H1 (cell line): ENCODE measurements at regions not wholly inside any gene's neighbourhood (a gene's known extent, or its start where the extent isn't known, plus 50 kb on each side); places are given as distances from the start of the nearest gene placed in this dataset.

Source experiments
- CHD7 ChIP-seq: fragments of 300-600 bp; sonication (generic); IDR thresholded peaks from 2 replicates; pipeline ENCODE4 v1.7.1; 2012; ENCODE audit warnings: low read length, moderate library complexity, mild to moderate bottlenecking, inconsistent platforms; ENCODE audit not compliant: insufficient replicate concordance
- CREB1 ChIP-seq: IDR thresholded peaks from 2 replicates; pipeline ENCODE4 v1.6.1; 2012; ENCODE audit warnings: inconsistent platforms
- EZH2 ChIP-seq: fragments of 200-600 bp; sonication (generic); IDR thresholded peaks from 2 replicates; pipeline ENCODE4 v1.7.1; 2012; ENCODE audit warnings: low read depth, mild to moderate bottlenecking, moderate library complexity, low read length, inconsistent platforms; ENCODE audit not compliant: severe bottlenecking
- JUN ChIP-seq: IDR thresholded peaks from 2 replicates; pipeline ENCODE4 v1.6.1; 2011; ENCODE audit warnings: low read depth, mild to moderate bottlenecking, improper control_type of control experiment, low read length
- KDM4A ChIP-seq: IDR thresholded peaks from one replicate; pipeline ENCODE4 v1.7.1; 2012; ENCODE audit warnings: low read depth, mild to moderate bottlenecking, moderate library complexity, low read length, inconsistent platforms; ENCODE audit not compliant: severe bottlenecking
- KDM5A ChIP-seq: fragments of 200-600 bp; IDR thresholded peaks from 2 replicates; pipeline ENCODE4 v1.7.1; 2012; ENCODE audit warnings: mild to moderate bottlenecking, low read length, inconsistent platforms, mixed read lengths
- SP1 ChIP-seq: IDR thresholded peaks from 2 replicates; pipeline ENCODE4 v1.6.1; 2011; ENCODE audit warnings: low read depth, low read length
- SRF ChIP-seq: IDR thresholded peaks from 2 replicates; pipeline ENCODE4 v1.6.1; 2011; ENCODE audit warnings: mild to moderate bottlenecking, low read depth, low read length, moderate library complexity
- TAF1 ChIP-seq: IDR thresholded peaks from 2 replicates; pipeline ENCODE4 v1.6.1; 2011; ENCODE audit warnings: mild to moderate bottlenecking, low read depth, low read length
- TCF12 ChIP-seq: IDR thresholded peaks from 2 replicates; pipeline ENCODE4 v1.6.1; 2011; ENCODE audit warnings: low read depth, mild to moderate bottlenecking, low read length
- USF2 ChIP-seq: IDR thresholded peaks from 2 replicates; pipeline ENCODE4 v1.6.1; 2011; ENCODE audit warnings: low read length, improper control_type of control experiment

GRCh38 chr9:82081496-82081895 is 92.9 kb downstream of the SPATA31D1 start (continued):
- no peak for TF ChIP-seq CHD7
- TF ChIP-seq KDM4A = no peak
- TF ChIP-seq SRF = no peak
- no peak for TF ChIP-seq SP1
- TF ChIP-seq JUN = no peak
- no peak for TF ChIP-seq EZH2
- TF ChIP-seq TCF12 = no peak
- no peak for TF ChIP-seq KDM5A
- no peak for TF ChIP-seq USF2
- no peak for TF ChIP-seq TAF1
- no peak for TF ChIP-seq CREB1
